GM18502 (cell line): ENCODE measurements at regions not wholly inside any gene's neighbourhood (a gene's known extent, or its start where the extent isn't known, plus 50 kb on each side); places are given as distances from the start of the nearest gene placed in this dataset.
"Not testable (repeated sequence)": the region's sequence is repeated elsewhere in the genome, so short reads cannot be mapped to it uniquely, and the experiment has no call there.

ENCODE experiments used
- ATAC-seq: cut with Tn5 transposase; IDR thresholded peaks from one replicate; pipeline ENCODE4 v1.9.1; 2021; ENCODE audit warnings: mild to moderate bottlenecking; ENCODE audit not compliant: unreplicated experiment, poor library complexity

DNA sequence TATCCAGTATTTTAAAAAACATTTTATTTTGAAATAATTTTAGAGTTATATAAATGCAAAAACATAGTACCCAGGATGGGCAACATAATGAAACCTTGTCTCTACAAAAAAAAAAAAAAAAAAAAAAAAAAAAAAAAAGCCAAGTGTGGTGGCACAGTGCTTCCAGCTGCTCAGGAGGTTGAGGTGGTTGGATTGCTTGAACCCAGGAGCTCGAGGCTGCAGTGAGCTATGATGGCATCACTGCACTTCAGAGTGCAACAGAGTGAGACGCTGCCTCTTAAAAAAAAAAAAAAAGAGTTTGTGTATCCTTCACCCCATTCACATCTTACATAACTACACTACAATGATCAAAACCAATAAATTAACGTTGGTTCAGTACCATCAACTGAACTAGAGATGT, 115.6 kb upstream of the KIF26B start:
- no peak for ATAC-seq

DNA sequence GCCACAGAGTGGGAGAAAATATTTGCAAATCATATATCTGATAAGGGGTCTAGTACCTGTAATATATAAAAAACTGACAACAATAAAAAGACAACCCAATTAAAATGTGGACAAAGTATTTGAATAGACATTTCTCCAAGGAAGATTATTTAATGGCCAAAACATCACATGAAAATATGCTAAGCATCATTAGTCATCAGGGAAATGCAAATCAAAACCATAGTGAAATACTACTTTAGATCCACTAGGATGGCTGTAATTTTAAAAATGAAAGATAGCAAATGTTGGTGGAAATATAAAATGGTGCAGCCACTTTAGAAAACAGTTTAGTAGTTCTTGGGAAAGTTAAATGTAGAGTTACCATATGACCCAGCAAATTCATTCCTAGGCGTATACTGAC, 118.7 kb upstream of the KIF26B start:
- no peak for ATAC-seq

DNA sequence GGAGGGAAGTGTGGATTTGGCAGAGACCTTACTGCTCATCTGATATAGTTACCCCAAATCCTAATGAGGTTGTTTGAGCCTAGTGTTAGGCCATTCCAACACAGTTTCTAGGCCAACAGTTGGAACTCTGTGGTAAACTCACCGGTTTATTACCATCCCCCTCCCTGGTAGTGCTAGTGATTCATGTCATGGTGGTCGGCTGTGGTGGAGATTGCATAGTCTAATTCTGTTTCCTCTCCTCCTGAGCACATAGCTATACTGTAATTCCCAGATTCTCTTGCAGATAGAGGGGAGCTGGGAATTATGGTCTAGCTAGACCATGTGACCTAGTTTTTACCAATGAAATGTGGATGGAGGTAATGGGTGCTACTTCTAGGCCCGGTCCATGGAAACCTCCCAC, 123.7 kb upstream of the KIF26B start:
- no peak for ATAC-seq

DNA sequence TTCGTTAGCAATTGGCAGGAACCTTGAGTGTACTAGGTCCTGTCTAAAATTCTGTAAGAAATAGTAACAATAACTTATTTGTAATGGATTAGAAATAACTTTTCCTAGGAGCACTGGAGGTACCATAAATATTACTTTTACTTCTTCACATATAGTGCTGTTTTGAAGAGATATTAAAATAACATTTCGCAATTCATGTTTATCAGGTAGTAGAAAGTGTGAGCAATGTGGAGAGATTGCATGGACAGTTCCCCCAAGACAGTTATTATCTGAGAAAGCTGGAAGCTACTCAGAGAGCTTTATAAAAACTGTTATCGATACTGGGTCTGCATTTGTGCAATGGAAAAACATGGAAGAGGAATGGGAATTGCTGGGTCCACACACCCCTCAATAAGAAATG, 128.5 kb upstream of the KIF26B start:
- ATAC-seq, result no peak

GRCh38 chr1:245025525-245025924, 129.3 kb upstream of the KIF26B start:
- ATAC-seq, result no peak

DNA sequence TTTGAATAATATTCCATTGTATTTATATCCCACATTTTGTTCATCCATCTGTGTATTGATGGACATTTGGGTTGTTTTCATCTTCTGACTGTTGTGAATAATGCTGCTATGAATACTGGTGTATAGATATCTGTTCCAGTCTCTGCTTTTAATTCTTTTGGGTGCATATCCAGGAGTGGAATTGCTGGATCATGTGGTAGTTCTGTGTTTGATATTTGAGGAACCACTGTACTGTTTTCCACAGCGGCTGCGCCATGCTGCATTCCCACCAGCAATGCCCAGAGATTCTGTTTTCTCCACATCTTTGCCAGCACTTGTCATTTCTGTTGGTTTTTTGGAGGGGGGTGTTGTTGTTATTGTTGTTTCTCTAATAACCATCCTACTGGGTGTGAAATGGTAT, 131.6 kb upstream of the KIF26B start:
- ATAC-seq, result no peak

DNA sequence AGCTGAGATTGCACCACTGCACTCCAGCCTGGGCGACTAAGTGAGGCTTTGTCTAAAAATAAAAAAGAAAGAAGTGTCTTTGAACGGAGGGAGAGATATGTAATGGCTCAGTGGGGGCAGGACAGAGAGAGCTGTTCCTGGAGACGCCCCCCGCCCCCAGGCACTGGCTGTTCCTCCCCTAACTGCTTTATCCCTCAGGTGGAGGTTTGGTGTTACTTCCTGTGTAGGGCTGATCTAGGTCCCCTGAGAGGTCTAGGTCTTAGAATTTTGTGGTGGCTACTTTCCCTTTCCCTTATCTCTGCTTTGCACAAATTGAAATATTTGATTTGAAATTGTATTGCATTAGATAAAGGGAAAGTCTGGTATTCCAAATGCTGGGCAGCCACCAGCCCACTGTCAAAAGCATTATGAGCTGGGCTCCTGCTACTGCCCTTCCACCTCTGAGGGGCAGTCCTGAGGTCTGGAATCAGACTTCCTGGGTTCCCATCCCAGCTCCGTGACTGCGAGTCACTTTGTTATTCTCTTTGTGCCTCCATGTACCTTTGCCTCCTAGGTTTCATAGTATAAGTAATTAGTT, 134.8 kb upstream of the KIF26B start:
- no peak for ATAC-seq

GRCh38 chr1:245016700-245017099, 138.1 kb upstream of the KIF26B start:
- no peak for ATAC-seq

DNA sequence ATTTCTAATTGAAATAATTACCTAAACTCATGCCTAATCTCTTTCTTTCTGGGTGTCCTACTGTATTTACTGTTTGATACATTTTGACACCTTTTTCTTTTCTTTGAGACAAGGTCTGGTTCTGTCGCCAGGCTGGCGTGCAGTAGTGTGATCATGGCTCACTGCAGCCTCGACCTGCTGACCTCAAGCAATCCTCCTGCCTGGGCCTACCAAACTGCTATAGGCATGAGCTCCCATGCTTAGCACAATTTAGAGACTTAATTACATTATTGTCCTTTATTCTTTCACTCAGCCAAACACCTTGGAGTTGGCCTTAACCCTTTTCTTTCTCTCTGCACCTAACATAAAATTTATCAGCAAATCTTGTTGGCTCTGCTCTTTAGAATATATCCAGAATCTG, 139.8 kb upstream of the KIF26B start:
- no peak for ATAC-seq

GRCh38 chr1:245014247-245015029, 140.3 kb upstream of the KIF26B start:
- ATAC-seq, result no peak

GRCh38 chr1:245010018-245010614, 144.7 kb upstream of the KIF26B start:
- ATAC-seq, result no peak

DNA sequence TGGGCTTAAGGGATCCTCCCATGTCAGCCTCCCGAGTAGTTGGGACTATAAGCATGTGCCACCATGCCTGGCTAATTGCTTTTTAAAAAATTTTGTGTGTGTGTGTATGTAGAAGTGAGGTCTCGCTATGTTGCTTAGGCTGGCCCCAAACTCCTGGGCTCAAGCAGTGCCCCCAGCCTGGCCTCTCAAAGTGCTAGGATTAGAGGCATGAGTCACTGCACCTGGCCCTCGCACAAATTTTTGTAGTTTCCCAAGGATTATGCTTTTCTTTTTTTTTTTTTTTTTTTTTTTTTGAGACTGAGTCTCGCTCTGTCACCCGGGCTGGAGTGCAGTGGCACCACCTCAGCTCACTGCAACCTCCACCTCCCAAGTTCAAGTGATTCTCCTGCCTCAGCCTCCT, 144.4 kb upstream of the HNRNPU start:
- ATAC-seq, result no peak

DNA sequence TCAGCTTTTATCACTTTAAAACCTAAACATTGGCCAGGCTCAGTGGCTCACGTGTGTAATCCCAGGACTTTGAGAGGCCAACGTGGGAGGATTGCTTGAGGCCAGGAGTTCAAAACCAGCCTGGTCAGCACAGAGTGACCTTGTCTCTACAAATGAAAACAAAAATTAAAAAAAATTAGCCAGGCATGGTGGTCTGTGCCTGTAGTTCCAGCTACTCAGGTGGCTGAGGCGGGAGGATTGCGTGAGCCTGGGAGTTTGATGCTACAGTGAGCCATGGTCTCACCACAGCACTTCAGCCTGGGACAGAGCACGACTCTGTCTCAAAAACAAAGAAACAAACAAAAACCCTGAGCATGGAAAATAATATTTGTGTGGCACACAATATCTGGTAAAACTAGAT, 143.5 kb upstream of the HNRNPU start:
- no peak for ATAC-seq

- no peak for ATAC-seq
These were observed 138.9 kb upstream of the HNRNPU start for GRCh38 chr1:245003246-245003645.

GRCh38 chr1:245001252-245001651, 136.9 kb upstream of the HNRNPU start:
- no peak for ATAC-seq

DNA sequence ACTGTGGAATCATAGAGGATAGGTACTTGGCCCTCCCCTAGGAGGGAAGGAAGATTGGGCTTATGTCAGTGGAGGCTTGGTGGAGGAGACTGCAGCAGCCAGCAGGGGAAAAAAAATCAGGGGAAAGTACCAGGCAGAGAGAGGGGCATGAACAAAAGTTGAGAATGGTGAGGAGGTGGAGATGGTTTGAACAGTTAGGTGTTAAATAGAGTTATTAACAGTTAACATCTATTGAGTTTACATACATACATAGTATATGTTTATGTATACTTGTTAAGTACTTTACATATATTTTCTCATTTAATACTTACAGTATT, 136.5 kb upstream of the HNRNPU start:
- ATAC-seq, result peak; percentile 52

- ATAC-seq, result not testable (repeated sequence)
These were observed 135.3 kb upstream of the HNRNPU start for GRCh38 chr1:244999644-245000043.

DNA sequence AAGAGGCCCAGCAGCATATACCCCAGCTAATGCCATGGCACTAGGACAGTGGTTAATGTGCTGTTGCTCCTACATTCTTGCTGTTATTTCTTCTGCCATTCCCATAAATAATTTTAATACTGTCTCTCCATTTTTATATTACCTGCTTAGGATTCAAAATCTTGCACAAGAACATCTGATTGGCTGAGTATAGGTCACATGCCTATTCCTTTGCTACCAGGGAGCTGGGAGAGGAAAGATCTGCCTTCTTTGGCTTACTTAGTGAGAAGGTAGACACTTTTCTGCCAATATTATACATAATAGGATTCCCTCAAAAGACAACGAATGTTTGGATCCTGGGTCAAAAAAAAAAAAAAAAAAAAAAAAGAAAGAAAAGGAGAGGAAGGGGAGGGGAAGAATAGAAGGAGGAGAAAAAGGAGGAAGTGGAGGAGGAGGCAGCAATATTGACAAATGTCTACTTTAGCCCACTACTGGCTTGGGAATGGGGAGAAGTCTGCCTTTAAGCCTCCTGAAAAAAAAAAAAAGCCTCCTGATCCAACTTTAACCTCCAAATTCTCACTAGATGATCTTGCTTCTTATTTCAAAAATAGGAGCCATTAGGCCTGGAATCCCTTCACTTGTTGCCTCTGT, 134.5 kb upstream of the HNRNPU start:
- ATAC-seq, result no peak

DNA sequence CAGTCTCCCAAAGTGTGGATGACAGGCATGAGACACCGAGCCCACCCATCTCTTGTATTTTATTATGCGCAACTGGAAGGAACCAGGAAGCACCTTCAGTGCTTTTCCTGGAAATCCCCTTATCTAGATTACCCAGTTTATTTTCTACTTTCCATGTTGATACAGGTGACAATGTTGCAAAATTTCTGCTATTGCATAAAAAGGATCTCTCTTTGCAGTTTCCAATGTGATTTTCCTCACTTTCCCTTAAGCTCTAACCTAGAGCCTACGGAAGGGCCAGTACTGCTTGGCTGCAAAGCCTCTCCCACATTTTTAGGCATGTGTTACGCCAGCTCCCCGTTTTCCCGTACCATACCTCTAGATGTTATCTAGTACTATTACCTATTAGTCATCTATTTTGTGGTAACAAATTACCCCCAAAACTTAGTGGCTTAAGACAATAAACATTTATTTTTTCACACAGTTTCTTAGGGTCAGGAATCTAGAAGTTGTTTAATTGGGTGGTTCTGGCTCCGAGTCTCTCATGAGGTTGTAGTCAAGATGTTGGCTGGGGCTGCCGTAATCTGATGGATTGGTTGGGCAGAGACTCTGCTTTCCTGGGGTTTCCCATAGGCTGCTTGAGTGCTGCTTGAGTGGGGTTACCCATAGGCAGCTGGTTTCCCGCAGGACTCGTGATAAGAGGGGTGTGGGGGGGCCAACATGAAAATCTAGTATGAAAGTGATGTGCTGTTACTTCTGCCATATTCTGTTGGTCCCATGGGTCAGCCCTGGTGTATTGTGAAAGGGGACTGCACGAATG, 131.5 kb upstream of the HNRNPU start:
- no peak for ATAC-seq

- ATAC-seq, result no peak
These were observed 128.5 kb upstream of the HNRNPU start for GRCh38 chr1:244992833-244993232.

DNA sequence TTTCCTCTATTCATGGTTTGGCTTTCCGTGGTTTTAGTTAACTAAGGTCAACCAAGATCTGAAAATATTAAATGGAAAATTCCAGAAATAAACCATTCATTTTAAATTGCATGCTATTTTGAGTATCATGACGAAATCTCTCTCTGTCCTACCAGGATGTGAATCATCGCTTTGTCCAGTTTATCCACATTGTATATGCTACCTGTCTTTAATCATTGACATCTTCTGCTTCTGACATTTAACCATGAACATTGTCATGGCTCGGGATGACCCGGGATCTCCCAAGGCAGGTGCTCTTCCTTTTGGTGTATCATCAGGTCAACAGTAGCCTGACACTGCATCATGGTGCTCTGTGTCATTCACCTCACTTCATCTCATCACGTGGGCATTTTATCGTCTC, 125.5 kb upstream of the HNRNPU start:
- no peak for ATAC-seq
